CD4-positive, alpha-beta T cell (primary cell): ENCODE measurements at regions not wholly inside any gene's neighbourhood (a gene's known extent, or its start where the extent isn't known, plus 50 kb on each side); places are given as distances from the start of the nearest gene placed in this dataset.

Experiments used
- ATAC-seq: fragments of 200-7000 bp; cut with Tn5 transposase; one replicate; pipeline ENCODE4 v1.10.0; 2022; ENCODE audit warnings: mild to moderate bottlenecking; ENCODE audit not compliant: poor library complexity
- CTCF ChIA-PET: fragments of 350-600 bp; sonication (Branson Sonifier 250); formaldehyde crosslinking; loops from one replicate; lab custom pipeline; 2021; ENCODE audit warnings: antibody characterized with exemption, inconsistent platforms; lab: Charles Lee
- POLR2A ChIA-PET: fragments of 350-600 bp; sonication (Branson Sonifier 250); formaldehyde crosslinking; loops from one replicate; lab custom pipeline; 2021; ENCODE audit warnings: antibody characterized with exemption, inconsistent platforms; lab: Charles Lee
- DNase-seq, 14 experiments: peaks; one replicate each; pipeline ENCODE4 v3.0.0-alpha.2; 2013 to 2020; ENCODE audit warnings: mixed read lengths in 2 of 14
- H3K27ac ChIP-seq, 2 donors: one replicate each; pipeline versions ENCODE4 v1.5.1 to v1.7.0; 2013; ENCODE audit warnings: low read length in 2 of 2, low read depth in 1 of 2, mild to moderate bottlenecking in 1 of 2
- H3K27me3 ChIP-seq, 2 experiments: 1 replicate in 1 of 2; 2 replicates in 1 of 2; pipeline versions ENCODE4 v1.6.1 to v1.7.0; 2013; ENCODE audit warnings: low read length in 2 of 2, control low read depth in 1 of 2, mild to moderate bottlenecking in 1 of 2, moderate library complexity in 1 of 2; ENCODE audit not compliant: insufficient read depth in 2 of 2, control insufficient read depth in 1 of 2
- H3K36me3 ChIP-seq: one replicate; pipeline ENCODE4 v1.6.1; 2013; ENCODE audit warnings: low read length, control low read depth; ENCODE audit not compliant: insufficient read depth
- H3K4me1 ChIP-seq: one replicate; pipeline ENCODE4 v1.6.1; 2013; ENCODE audit warnings: low read length, control low read depth; ENCODE audit not compliant: insufficient read depth
- H3K4me3 ChIP-seq: one replicate; pipeline ENCODE4 v1.5.1; 2013; ENCODE audit warnings: mild to moderate bottlenecking, low read length, moderate library complexity
- H3K9me3 ChIP-seq, 2 experiments: 1 replicate in 1 of 2; 2 replicates in 1 of 2; pipeline versions ENCODE4 v1.6.1 to v1.7.0; 2013; ENCODE audit warnings: low read length in 2 of 2, mild to moderate bottlenecking in 2 of 2, control low read depth in 1 of 2, moderate library complexity in 1 of 2; ENCODE audit not compliant: control insufficient read depth in 1 of 2, insufficient read depth in 1 of 2
- H3K27ac Mint-ChIP-seq: one replicate; pipeline ENCODE4 v1.8.0; 2020; ENCODE audit warnings: mixed read lengths
- H3K27me3 Mint-ChIP-seq: one replicate; pipeline ENCODE4 v1.8.0; 2021; ENCODE audit warnings: mixed read lengths
- H3K36me3 Mint-ChIP-seq: one replicate; pipeline ENCODE4 v1.8.0; 2021; ENCODE audit warnings: low read depth, mixed read lengths
- H3K4me1 Mint-ChIP-seq: one replicate; pipeline ENCODE4 v1.8.0; 2021; ENCODE audit warnings: low read depth, mixed read lengths
- H3K4me3 Mint-ChIP-seq: one replicate; pipeline ENCODE4 v1.8.0; 2020; ENCODE audit warnings: mild to moderate bottlenecking, mixed read lengths
- H3K9me3 Mint-ChIP-seq: one replicate; pipeline ENCODE4 v1.8.0; 2020; ENCODE audit warnings: mixed read lengths
- intact Hi-C, 2 experiments: fragments of 100-400 bp; cut with DNase I in 1 of 2; cut with micrococcal nuclease in 1 of 2; formaldehyde crosslinking; loops; one replicate each; pipeline versions ENCODE4 v1.15.1 to v1.9.0; 2023 to 2025; cut with DNase I, micrococcal nuclease
- TF ChIP-seq, protein P1 (sequence below): fragments of 200-600 bp; IDR thresholded peaks from one replicate; pipeline ENCODE4 v1.8.0; 2022; ENCODE audit warnings: antibody characterized with exemption, mild to moderate bottlenecking

DNA sequence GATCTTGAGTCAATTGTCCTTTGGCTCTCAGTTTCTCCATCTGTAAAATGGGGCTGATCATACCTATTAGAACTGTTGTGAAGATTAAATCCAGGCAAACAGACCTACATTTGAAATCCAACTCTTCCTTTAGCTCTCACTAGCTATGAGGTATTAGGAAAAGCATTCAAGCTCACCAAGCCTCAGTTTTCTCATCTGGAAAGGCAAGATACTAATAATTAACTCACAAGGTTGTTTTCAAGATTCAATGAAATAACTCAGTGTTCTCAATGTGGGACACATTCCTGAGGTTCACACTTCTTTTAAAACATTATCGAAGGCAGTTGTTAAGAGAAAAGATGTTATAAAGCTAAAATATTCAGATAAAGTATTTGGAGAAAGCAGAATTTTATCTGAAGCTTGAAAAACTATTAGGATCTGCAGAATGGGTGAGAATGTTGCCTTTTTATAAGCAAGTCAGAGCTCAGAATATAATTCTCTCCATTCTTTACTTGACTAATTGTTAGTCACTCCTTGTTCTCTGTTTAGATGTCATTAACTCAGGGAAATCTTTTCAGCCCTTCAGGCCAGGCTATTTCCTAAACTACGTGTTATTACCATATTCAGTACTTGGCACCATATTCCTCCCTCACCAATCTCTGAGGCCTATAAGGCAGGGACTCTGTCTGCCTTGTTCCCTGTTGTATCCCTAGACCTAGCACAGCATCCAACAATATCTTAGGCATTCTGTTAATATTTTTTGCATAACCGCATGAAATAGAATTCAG lies 72.0 kb upstream of the VAV3 start:
- Mint-ChIP-seq H3K27ac (no peak overlapping the region), H3K4me3 (no peak overlapping the region), H3K27me3 (no peaks in the 10 kb centered on the region), H3K4me1 (peaks cover 8% of the 10 kb centered on the region), H3K36me3 (no peaks in the 10 kb centered on the region), H3K9me3 (no peaks in the 10 kb centered on the region)
- CTCF ChIA-PET: no interaction called here
- intact Hi-C loops: no loop called here
- TF ChIP-seq, protein P1, sequence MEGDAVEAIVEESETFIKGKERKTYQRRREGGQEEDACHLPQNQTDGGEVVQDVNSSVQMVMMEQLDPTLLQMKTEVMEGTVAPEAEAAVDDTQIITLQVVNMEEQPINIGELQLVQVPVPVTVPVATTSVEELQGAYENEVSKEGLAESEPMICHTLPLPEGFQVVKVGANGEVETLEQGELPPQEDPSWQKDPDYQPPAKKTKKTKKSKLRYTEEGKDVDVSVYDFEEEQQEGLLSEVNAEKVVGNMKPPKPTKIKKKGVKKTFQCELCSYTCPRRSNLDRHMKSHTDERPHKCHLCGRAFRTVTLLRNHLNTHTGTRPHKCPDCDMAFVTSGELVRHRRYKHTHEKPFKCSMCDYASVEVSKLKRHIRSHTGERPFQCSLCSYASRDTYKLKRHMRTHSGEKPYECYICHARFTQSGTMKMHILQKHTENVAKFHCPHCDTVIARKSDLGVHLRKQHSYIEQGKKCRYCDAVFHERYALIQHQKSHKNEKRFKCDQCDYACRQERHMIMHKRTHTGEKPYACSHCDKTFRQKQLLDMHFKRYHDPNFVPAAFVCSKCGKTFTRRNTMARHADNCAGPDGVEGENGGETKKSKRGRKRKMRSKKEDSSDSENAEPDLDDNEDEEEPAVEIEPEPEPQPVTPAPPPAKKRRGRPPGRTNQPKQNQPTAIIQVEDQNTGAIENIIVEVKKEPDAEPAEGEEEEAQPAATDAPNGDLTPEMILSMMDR: no peak
- Histone ChIP-seq H3K9me3 (no peaks in the 10 kb centered on the region), H3K4me3 (no peak overlapping the region), H3K27me3 (no peaks in the 10 kb centered on the region), H3K36me3 (no peaks in the 10 kb centered on the region), H3K4me1 (peaks cover 7% of the 10 kb centered on the region), H3K27ac (no peak overlapping the region)
- ATAC-seq (no peak), DNase-seq (no peak)
- POLR2A ChIA-PET: no interaction called here

DNA sequence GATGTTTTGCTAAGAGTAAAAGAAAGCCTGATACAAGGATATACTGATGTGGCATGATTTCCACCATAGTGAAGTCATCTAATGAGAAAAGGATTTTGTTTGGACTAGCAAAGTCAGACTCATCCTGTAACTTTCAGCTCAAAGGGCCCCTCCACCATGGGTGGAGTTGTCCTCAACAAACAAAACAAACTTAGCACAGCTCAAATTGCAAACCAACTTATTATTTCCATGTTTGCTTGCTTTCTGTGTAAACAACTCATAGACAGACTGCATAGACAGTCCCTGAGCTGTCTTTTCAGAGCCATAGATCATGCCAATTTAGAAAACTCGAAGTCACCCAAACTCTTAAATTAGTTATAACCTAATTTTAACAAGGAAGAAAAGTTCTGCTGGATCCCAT lies 69.4 kb upstream of the VAV3 start:
- intact Hi-C loops: no loop called here
- Histone ChIP-seq H3K27ac (no peak overlapping the region), H3K36me3 (no peaks in the 10 kb centered on the region), H3K4me3 (no peak overlapping the region), H3K4me1 (no peaks in the 10 kb centered on the region), H3K9me3 (no peaks in the 10 kb centered on the region), H3K27me3 (no peaks in the 10 kb centered on the region)
- Mint-ChIP-seq H3K4me3 (no peak overlapping the region), H3K27me3 (no peaks in the 10 kb centered on the region), H3K9me3 (no peaks in the 10 kb centered on the region), H3K36me3 (no peaks in the 10 kb centered on the region), H3K4me1 (no peaks in the 10 kb centered on the region), H3K27ac (no peak overlapping the region)
- no peak for ATAC-seq
- POLR2A ChIA-PET: no interaction called here
- TF ChIP-seq, protein P1: no peak
- DNase-seq: no peak
- CTCF ChIA-PET: interaction anchor here (1.0 kb wide), 1 partner anchor 66 kb away, joined by 3 read pairs; no protein-coding TSS in a partner anchor

DNA sequence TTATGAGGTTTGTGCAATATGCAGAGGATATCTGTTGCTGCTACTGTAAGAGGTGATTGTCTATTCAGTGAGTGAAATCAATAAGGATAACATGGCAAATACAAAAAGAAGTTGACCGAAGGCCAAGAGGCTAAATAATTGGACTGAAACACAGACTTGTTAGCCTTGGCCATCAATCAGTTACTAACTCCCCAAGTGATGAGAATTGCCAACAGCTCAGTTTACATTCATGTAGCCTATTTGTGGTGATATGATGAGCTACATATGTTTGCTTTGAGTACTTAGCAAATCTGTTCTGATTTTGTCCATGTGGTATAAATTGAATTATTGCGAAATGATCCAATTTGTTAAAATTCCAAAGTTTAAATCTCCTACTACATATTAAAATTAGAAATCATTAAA lies 68.6 kb upstream of the VAV3 start:
- Histone ChIP-seq H3K36me3 (no peaks in the 10 kb centered on the region), H3K27me3 (no peaks in the 10 kb centered on the region), H3K27ac (no peak overlapping the region), H3K4me1 (no peaks in the 10 kb centered on the region), H3K9me3 (no peaks in the 10 kb centered on the region), H3K4me3 (no peak overlapping the region)
- Mint-ChIP-seq H3K36me3 (no peaks in the 10 kb centered on the region), H3K9me3 (no peaks in the 10 kb centered on the region), H3K27ac (no peak overlapping the region), H3K4me1 (no peaks in the 10 kb centered on the region), H3K27me3 (no peaks in the 10 kb centered on the region), H3K4me3 (no peak overlapping the region)
- ATAC-seq (no peak), DNase-seq (no peak)
- CTCF ChIA-PET: interaction anchor here (1.0 kb wide), 1 partner anchor 65 kb away, joined by 3 read pairs; no protein-coding TSS in a partner anchor
- POLR2A ChIA-PET: no interaction called here
- TF ChIP-seq, protein P1: no peak
- intact Hi-C loops: no loop called here
